Liver (tissue), 8 donors: ENCODE measurements at regions not wholly inside any gene's neighbourhood (a gene's known extent, or its start where the extent isn't known, plus 50 kb on each side); places are given as distances from the start of the nearest gene placed in this dataset.

ENCODE experiments used
- DNase-seq: peaks from one replicate; pipeline ENCODE4 v3.0.0-alpha.2; 2017; ENCODE audit warnings: low spot score
- H3K27ac ChIP-seq, 2 donors: one replicate each; pipeline ENCODE4 v1.7.0; 2013; ENCODE audit warnings: inconsistent platforms in 2 of 2, low read length in 2 of 2, control low read depth in 1 of 2, low read depth in 1 of 2, mild to moderate bottlenecking in 1 of 2
- H3K27me3 ChIP-seq, 4 donors: one replicate each; pipeline versions ENCODE4 v1.6.1 to v1.7.0; 2013; ENCODE audit warnings: low read length in 3 of 4, inconsistent platforms in 1 of 4, mild to moderate bottlenecking in 1 of 4, moderate library complexity in 1 of 4; ENCODE audit not compliant: control insufficient read depth in 4 of 4, insufficient read depth in 4 of 4
- H3K36me3 ChIP-seq, 4 donors: one replicate each; pipeline versions ENCODE4 v1.6.1 to v1.7.0; 2013; ENCODE audit warnings: low read length in 3 of 4, mild to moderate bottlenecking in 3 of 4, low read depth in 1 of 4, moderate library complexity in 1 of 4; ENCODE audit not compliant: control insufficient read depth in 4 of 4, insufficient read depth in 3 of 4
- H3K4me1 ChIP-seq, 4 donors: one replicate each; pipeline versions ENCODE4 v1.6.1 to v1.7.0; 2013; ENCODE audit warnings: low read length in 3 of 4, mild to moderate bottlenecking in 3 of 4, moderate library complexity in 1 of 4; ENCODE audit not compliant: control insufficient read depth in 4 of 4, insufficient read depth in 4 of 4
- H3K4me3 ChIP-seq, 3 donors: one replicate each; pipeline versions ENCODE4 v1.6.1 to v1.7.0; 2013; ENCODE audit warnings: low read length in 3 of 3, control low read depth in 1 of 3, low read depth in 1 of 3, mild to moderate bottlenecking in 1 of 3
- H3K9ac ChIP-seq, 2 donors: one replicate each; pipeline ENCODE4 v1.7.0; 2013; ENCODE audit warnings: low read length in 2 of 2, mild to moderate bottlenecking in 2 of 2, moderate library complexity in 2 of 2, control low read depth in 1 of 2, low read depth in 1 of 2
- H3K9me3 ChIP-seq, 4 donors: one replicate each; pipeline versions ENCODE4 v1.6.1 to v1.7.0; 2013; ENCODE audit warnings: low read length in 3 of 4; ENCODE audit not compliant: control insufficient read depth in 4 of 4
- EGR1 ChIP-seq, 2 donors: IDR thresholded peaks; 2 replicates each; pipeline ENCODE4 v1.6.1; 2016 to 2018; ENCODE audit warnings: antibody characterized with exemption in 2 of 2, low read depth in 2 of 2
- FOXA1 ChIP-seq: IDR thresholded peaks from 2 replicates; pipeline ENCODE4 v1.6.1; 2016; ENCODE audit warnings: antibody characterized with exemption
- FOXA2 ChIP-seq: IDR thresholded peaks from 2 replicates; pipeline ENCODE4 v1.6.1; 2016; ENCODE audit warnings: antibody characterized with exemption
- GABPA ChIP-seq, 2 donors: IDR thresholded peaks in 1 of 2; conservative IDR thresholded peaks in 1 of 2; 2 replicates each; pipeline ENCODE4 v1.6.1; 2016; ENCODE audit warnings: antibody characterized with exemption in 2 of 2, mild to moderate bottlenecking in 1 of 2, moderate library complexity in 1 of 2
- HNF4A ChIP-seq, 2 donors: conservative IDR thresholded peaks; 2 replicates each; pipeline ENCODE4 v1.6.1; 2016; ENCODE audit warnings: antibody characterized with exemption in 2 of 2, mild to moderate bottlenecking in 2 of 2
- HNF4G ChIP-seq: IDR thresholded peaks from 2 replicates; pipeline ENCODE4 v1.6.1; 2016; ENCODE audit warnings: antibody characterized with exemption
- JUND ChIP-seq, 2 donors: IDR thresholded peaks; 2 replicates each; pipeline ENCODE4 v1.6.1; 2016; ENCODE audit warnings: antibody characterized with exemption in 2 of 2
- NR2F2 ChIP-seq: IDR thresholded peaks from 2 replicates; pipeline ENCODE4 v1.6.1; 2016; ENCODE audit warnings: antibody characterized with exemption
- RAD21 ChIP-seq, 2 donors: IDR thresholded peaks; 2 replicates each; pipeline ENCODE4 v1.6.1; 2016; ENCODE audit warnings: antibody characterized with exemption in 2 of 2, mild to moderate bottlenecking in 2 of 2
- RXRA ChIP-seq, 2 donors: IDR thresholded peaks; 2 replicates each; pipeline ENCODE4 v1.6.1; 2017 to 2018; ENCODE audit warnings: antibody characterized with exemption in 2 of 2, mild to moderate bottlenecking in 1 of 2
- SP1 ChIP-seq: IDR thresholded peaks from 2 replicates; pipeline ENCODE4 v1.6.1; 2018; ENCODE audit warnings: antibody characterized with exemption, mild to moderate bottlenecking
- TAF1 ChIP-seq: conservative IDR thresholded peaks from 2 replicates; pipeline ENCODE4 v1.6.1; 2016; ENCODE audit warnings: antibody characterized with exemption, mild to moderate bottlenecking
- YY1 ChIP-seq: IDR thresholded peaks from 2 replicates; pipeline ENCODE4 v1.6.1; 2016; ENCODE audit warnings: antibody characterized with exemption, mild to moderate bottlenecking
- WGBS: extraction: QIAGEN DNeasy Blood & Tissue Kit; methylation state at CpG from one replicate; pipeline ENCODE4 v1.1.7; 2013; 5-methylcytosine and 5-hydroxymethylcytosine counted together
- TF ChIP-seq, protein P1 (sequence below): IDR thresholded peaks from 2 replicates; pipeline ENCODE4 v1.6.1; 2016; ENCODE audit warnings: antibody characterized with exemption
- TF ChIP-seq, protein P2 (sequence below): IDR thresholded peaks from 2 replicates; pipeline ENCODE4 v1.6.1; 2016; ENCODE audit warnings: antibody characterized with exemption, mild to moderate bottlenecking
- TF ChIP-seq, protein P3 (sequence below): IDR thresholded peaks from 2 replicates; pipeline ENCODE4 v1.6.1; 2016; ENCODE audit warnings: antibody characterized with exemption
- TF ChIP-seq, protein P4 (sequence below): fragments of 150-350 bp; IDR thresholded peaks from 2 replicates; pipeline ENCODE4 v1.5.1; 2017; ENCODE audit warnings: improper control_type of control experiment, low read depth, low read length; ENCODE audit not compliant: missing input control
- donor health status: healthy.
- donor health status: healthy.
- donor health status: healthy.
- donor health status: healthy.
- donor health status: healthy.

DNA sequence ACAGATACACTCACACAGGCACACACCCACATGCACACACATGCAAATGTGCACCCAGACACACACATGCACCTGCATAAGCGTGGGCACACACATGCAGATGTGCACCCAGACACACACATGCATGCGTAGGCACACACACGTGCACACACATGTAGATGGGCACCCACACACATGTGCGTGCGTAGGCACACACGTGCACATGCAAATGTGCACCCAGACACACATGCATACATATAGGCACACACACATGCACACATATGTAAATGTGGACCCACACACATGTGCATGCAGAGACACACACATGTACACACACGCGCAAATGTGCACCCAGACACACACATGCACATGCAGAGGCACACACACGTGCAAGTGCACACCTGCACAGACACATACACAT lies 60.3 kb downstream of the MRM1 start:
- no peaks in the 10 kb centered on the region for H3K27me3 ChIP-seq
- WGBS = 90% methylated on average over 9 of the region's 9 CpGs

DNA sequence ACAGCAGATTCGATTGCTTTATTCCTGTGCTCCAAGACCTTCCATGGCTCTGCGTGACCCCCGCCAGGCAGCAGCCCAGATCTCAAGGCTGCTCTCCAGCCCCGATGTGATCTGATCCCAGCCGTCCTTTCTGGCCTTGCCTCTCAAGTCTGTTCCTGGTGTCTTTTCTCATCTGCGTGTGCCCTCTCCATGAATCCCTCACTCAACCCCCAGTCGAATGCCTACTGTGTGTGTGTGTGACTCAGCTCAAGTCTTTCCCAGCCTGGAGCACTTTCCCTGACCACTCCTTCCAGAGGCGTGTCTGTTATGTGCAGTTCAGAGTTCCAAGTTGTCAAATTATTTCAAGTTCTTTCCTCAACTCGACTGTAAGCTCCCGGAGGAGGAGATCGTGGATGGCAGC lies 64.0 kb downstream of the MRM1 start:
- no peak overlapping the region for H3K27ac ChIP-seq
- no peaks in the 10 kb centered on the region for H3K4me1 ChIP-seq
- WGBS = 75% methylated on average over 11 of the region's 11 CpGs
- DNase-seq = no peak
- no peaks in the 10 kb centered on the region for H3K27me3 ChIP-seq
- no peak overlapping the region for H3K4me3 ChIP-seq
- no peaks in the 10 kb centered on the region for H3K36me3 ChIP-seq
- H3K9me3 ChIP-seq = no peaks in the 10 kb centered on the region
- no peak overlapping the region for H3K9ac ChIP-seq
- TF ChIP-seq RXRA (IDR thresholded peaks at IDR 0.05) (no peak), TAF1 (no peak), SP1 (no peak), HNF4A (conservative IDR thresholded peaks at IDR 0.05) (no peak), NR2F2 (no peak), HNF4G (no peak), GABPA (IDR thresholded peaks at IDR 0.05 in 1 of 2, conservative IDR thresholded peaks at IDR 0.05 in 1 of 2) (no peak), FOXA1 (no peak), RAD21 (IDR thresholded peaks at IDR 0.05) (no peak), YY1 (no peak)
- TF ChIP-seq, protein P1, sequence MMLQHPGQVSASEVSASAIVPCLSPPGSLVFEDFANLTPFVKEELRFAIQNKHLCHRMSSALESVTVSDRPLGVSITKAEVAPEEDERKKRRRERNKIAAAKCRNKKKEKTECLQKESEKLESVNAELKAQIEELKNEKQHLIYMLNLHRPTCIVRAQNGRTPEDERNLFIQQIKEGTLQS = no peak
- TF ChIP-seq, protein P2, sequence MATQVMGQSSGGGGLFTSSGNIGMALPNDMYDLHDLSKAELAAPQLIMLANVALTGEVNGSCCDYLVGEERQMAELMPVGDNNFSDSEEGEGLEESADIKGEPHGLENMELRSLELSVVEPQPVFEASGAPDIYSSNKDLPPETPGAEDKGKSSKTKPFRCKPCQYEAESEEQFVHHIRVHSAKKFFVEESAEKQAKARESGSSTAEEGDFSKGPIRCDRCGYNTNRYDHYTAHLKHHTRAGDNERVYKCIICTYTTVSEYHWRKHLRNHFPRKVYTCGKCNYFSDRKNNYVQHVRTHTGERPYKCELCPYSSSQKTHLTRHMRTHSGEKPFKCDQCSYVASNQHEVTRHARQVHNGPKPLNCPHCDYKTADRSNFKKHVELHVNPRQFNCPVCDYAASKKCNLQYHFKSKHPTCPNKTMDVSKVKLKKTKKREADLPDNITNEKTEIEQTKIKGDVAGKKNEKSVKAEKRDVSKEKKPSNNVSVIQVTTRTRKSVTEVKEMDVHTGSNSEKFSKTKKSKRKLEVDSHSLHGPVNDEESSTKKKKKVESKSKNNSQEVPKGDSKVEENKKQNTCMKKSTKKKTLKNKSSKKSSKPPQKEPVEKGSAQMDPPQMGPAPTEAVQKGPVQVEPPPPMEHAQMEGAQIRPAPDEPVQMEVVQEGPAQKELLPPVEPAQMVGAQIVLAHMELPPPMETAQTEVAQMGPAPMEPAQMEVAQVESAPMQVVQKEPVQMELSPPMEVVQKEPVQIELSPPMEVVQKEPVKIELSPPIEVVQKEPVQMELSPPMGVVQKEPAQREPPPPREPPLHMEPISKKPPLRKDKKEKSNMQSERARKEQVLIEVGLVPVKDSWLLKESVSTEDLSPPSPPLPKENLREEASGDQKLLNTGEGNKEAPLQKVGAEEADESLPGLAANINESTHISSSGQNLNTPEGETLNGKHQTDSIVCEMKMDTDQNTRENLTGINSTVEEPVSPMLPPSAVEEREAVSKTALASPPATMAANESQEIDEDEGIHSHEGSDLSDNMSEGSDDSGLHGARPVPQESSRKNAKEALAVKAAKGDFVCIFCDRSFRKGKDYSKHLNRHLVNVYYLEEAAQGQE = no peak

More for the DNA sequence above, 60.3 kb downstream of the MRM1 start:
- no peaks in the 10 kb centered on the region for H3K36me3 ChIP-seq
- TF ChIP-seq RXRA (IDR thresholded peaks at IDR 0.05) = no peak
- TF ChIP-seq, protein P3, sequence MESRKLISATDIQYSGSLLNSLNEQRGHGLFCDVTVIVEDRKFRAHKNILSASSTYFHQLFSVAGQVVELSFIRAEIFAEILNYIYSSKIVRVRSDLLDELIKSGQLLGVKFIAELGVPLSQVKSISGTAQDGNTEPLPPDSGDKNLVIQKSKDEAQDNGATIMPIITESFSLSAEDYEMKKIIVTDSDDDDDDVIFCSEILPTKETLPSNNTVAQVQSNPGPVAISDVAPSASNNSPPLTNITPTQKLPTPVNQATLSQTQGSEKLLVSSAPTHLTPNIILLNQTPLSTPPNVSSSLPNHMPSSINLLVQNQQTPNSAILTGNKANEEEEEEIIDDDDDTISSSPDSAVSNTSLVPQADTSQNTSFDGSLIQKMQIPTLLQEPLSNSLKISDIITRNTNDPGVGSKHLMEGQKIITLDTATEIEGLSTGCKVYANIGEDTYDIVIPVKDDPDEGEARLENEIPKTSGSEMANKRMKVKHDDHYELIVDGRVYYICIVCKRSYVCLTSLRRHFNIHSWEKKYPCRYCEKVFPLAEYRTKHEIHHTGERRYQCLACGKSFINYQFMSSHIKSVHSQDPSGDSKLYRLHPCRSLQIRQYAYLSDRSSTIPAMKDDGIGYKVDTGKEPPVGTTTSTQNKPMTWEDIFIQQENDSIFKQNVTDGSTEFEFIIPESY = no peak
- no peak for TF ChIP-seq RAD21 (IDR thresholded peaks at IDR 0.05)
- TF ChIP-seq, protein P2 = no peak
- TF ChIP-seq EGR1 (IDR thresholded peaks at IDR 0.05; ENCODE audit: low read depth in 2 of 2) = no peak
- TF ChIP-seq FOXA1 = no peak
- TF ChIP-seq YY1 = no peak
- TF ChIP-seq, protein P1 = no peak
- TF ChIP-seq SP1 = no peak
- TF ChIP-seq HNF4A (conservative IDR thresholded peaks at IDR 0.05) = no peak
- no peak for TF ChIP-seq JUND (IDR thresholded peaks at IDR 0.05)
- no peak for TF ChIP-seq HNF4G
- TF ChIP-seq FOXA2 = no peak
- TF ChIP-seq, protein P4, sequence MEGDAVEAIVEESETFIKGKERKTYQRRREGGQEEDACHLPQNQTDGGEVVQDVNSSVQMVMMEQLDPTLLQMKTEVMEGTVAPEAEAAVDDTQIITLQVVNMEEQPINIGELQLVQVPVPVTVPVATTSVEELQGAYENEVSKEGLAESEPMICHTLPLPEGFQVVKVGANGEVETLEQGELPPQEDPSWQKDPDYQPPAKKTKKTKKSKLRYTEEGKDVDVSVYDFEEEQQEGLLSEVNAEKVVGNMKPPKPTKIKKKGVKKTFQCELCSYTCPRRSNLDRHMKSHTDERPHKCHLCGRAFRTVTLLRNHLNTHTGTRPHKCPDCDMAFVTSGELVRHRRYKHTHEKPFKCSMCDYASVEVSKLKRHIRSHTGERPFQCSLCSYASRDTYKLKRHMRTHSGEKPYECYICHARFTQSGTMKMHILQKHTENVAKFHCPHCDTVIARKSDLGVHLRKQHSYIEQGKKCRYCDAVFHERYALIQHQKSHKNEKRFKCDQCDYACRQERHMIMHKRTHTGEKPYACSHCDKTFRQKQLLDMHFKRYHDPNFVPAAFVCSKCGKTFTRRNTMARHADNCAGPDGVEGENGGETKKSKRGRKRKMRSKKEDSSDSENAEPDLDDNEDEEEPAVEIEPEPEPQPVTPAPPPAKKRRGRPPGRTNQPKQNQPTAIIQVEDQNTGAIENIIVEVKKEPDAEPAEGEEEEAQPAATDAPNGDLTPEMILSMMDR = no peak
- no peak overlapping the region for H3K9ac ChIP-seq
- no peak overlapping the region for H3K27ac ChIP-seq
- no peak overlapping the region for H3K4me3 ChIP-seq
- H3K4me1 ChIP-seq = peaks cover 0 to 10% (median 1%) of the 10 kb centered on the region in 4 donors
- DNase-seq = no peak
- no peaks in the 10 kb centered on the region for H3K9me3 ChIP-seq
